Breast epithelium (tissue), 3 donors: ENCODE measurements at regions not wholly inside any gene's neighbourhood (a gene's known extent, or its start where the extent isn't known, plus 50 kb on each side); places are given as distances from the start of the nearest gene placed in this dataset.

Experiments used
- POLR2A ChIP-seq: fragments of 450-650 bp; IDR thresholded peaks from one replicate; pipeline ENCODE4 v1.6.1; 2016; ENCODE audit warnings: antibody characterized with exemption, mild to moderate bottlenecking, moderate library complexity
- POLR2AphosphoS5 ChIP-seq, 3 donors: sonication (generic); formaldehyde crosslinking; IDR thresholded peaks; one replicate each; pipeline ENCODE4 v1.6.1; 2017; ENCODE audit warnings: antibody characterized with exemption in 3 of 3
- TF ChIP-seq, protein P1 (sequence below), 3 donors: fragments of 450-650 bp; IDR thresholded peaks; one replicate each; pipeline ENCODE4 v1.5.1; 2016 to 2017; ENCODE audit warnings: antibody characterized with exemption in 3 of 3, mild to moderate bottlenecking in 3 of 3, moderate library complexity in 3 of 3

- TF ChIP-seq, protein P1, sequence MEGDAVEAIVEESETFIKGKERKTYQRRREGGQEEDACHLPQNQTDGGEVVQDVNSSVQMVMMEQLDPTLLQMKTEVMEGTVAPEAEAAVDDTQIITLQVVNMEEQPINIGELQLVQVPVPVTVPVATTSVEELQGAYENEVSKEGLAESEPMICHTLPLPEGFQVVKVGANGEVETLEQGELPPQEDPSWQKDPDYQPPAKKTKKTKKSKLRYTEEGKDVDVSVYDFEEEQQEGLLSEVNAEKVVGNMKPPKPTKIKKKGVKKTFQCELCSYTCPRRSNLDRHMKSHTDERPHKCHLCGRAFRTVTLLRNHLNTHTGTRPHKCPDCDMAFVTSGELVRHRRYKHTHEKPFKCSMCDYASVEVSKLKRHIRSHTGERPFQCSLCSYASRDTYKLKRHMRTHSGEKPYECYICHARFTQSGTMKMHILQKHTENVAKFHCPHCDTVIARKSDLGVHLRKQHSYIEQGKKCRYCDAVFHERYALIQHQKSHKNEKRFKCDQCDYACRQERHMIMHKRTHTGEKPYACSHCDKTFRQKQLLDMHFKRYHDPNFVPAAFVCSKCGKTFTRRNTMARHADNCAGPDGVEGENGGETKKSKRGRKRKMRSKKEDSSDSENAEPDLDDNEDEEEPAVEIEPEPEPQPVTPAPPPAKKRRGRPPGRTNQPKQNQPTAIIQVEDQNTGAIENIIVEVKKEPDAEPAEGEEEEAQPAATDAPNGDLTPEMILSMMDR (IDR thresholded peaks at IDR 0.05) = no peak
- TF ChIP-seq POLR2A (no peak), POLR2AphosphoS5 (IDR thresholded peaks at IDR 0.05) (no peak)
Measured at GRCh38 chr14:38046160-38046559, 161.5 kb upstream of the SSTR1 start.
